Endodermal cell (in vitro differentiated cells): ENCODE measurements at regions not wholly inside any gene's neighbourhood (a gene's known extent, or its start where the extent isn't known, plus 50 kb on each side); places are given as distances from the start of the nearest gene placed in this dataset.

Experiments
- DNase-seq: peaks from one replicate; pipeline ENCODE4 v3.0.0-alpha.2; 2017
- H3K27ac ChIP-seq: 2 replicates; pipeline ENCODE4 v1.5.1; 2013; ENCODE audit warnings: mild to moderate bottlenecking, low read depth, low read length, moderate library complexity
- H3K27me3 ChIP-seq: 2 replicates; pipeline ENCODE4 v1.6.1; 2013; ENCODE audit warnings: mild to moderate bottlenecking, low read length, moderate library complexity; ENCODE audit not compliant: insufficient read depth, control insufficient read depth, poor library complexity, severe bottlenecking
- H3K36me3 ChIP-seq: 2 replicates; pipeline ENCODE4 v1.7.0; 2013; ENCODE audit warnings: mild to moderate bottlenecking, low read length, moderate library complexity; ENCODE audit not compliant: control insufficient read depth, insufficient read depth
- H3K4me1 ChIP-seq: one replicate; pipeline ENCODE4 v1.7.0; 2013; ENCODE audit warnings: low read length; ENCODE audit not compliant: control insufficient read depth, insufficient read depth
- H3K4me3 ChIP-seq: 2 replicates; pipeline ENCODE4 v1.5.1; 2013; ENCODE audit warnings: mild to moderate bottlenecking, low read length, moderate library complexity
- H3K9ac ChIP-seq: 2 replicates; pipeline ENCODE4 v1.6.1; 2013; ENCODE audit warnings: mild to moderate bottlenecking, low read length, moderate library complexity; ENCODE audit not compliant: poor library complexity, severe bottlenecking; ENCODE audit errors: extremely low read depth
- H3K9me3 ChIP-seq: 2 replicates; pipeline ENCODE4 v1.6.1; 2013; ENCODE audit warnings: mild to moderate bottlenecking, low read length, moderate library complexity; ENCODE audit not compliant: control insufficient read depth
- H3K27ac Mint-ChIP-seq: 2 replicates; pipeline ENCODE4 v1.8.0; 2020; ENCODE audit warnings: mixed read lengths
- H3K27me3 Mint-ChIP-seq: 2 replicates; pipeline ENCODE4 v1.8.0; 2021; ENCODE audit warnings: mild to moderate bottlenecking, mixed read lengths; ENCODE audit not compliant: insufficient read depth
- H3K36me3 Mint-ChIP-seq: 2 replicates; pipeline ENCODE4 v1.8.0; 2020; ENCODE audit warnings: low read depth, mixed read lengths
- H3K4me1 Mint-ChIP-seq: 2 replicates; pipeline ENCODE4 v1.8.0; 2020; ENCODE audit warnings: mixed read lengths
- H3K4me3 Mint-ChIP-seq: 2 replicates; pipeline ENCODE4 v1.8.0; 2020; ENCODE audit warnings: mild to moderate bottlenecking, moderate library complexity, mixed read lengths
- H3K9me3 Mint-ChIP-seq: 2 replicates; pipeline ENCODE4 v1.8.0; 2020; ENCODE audit warnings: mild to moderate bottlenecking, mixed read lengths
- WGBS, 2 experiments: methylation state at CpG; one replicate each; pipeline versions ENCODE4 v1.1.5 to v1.1.7; 2013; ENCODE audit warnings: missing lambda C conversion rate in 2 of 2, mixed read lengths in 1 of 2; ENCODE audit not compliant: insufficient coverage in 1 of 2, insufficient read length in 1 of 2; 5-methylcytosine and 5-hydroxymethylcytosine counted together
- TF ChIP-seq, protein P1 (sequence below): fragments of 200-600 bp; sonication (generic); conservative IDR thresholded peaks from 2 replicates; pipeline ENCODE4 v1.5.0; 2021; ENCODE audit warnings: antibody characterized with exemption, mild to moderate bottlenecking

DNA sequence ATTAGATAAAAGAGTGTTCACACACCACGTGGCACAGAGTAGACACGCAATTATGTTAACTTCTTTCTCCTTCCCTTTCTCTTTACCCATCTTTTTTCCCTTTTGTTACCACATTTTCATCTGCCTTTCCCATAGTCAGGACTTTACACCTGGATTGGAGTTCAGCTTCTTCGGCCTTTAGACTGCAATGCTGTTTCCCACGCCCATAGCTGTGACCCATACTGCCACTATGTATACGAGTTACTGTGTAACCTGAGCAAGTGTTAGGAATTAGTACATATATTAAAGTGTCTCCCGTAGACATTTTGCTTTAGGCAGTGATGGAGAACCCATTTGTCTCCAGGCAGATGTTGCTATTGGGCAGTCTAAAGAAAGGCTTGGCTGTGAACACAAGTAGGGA lies 143.6 kb upstream of the SLC28A3 start:
- H3K9ac ChIP-seq: no peak overlapping the region
- no peak for DNase-seq
- Mint-ChIP-seq H3K27ac (no peak overlapping the region), H3K9me3 (no peaks in the 10 kb centered on the region), H3K4me1 (peaks cover 4% of the 10 kb centered on the region), H3K36me3 (no peaks in the 10 kb centered on the region), H3K4me3 (no peak overlapping the region), H3K27me3 (no peaks in the 10 kb centered on the region)
- TF ChIP-seq, protein P1, sequence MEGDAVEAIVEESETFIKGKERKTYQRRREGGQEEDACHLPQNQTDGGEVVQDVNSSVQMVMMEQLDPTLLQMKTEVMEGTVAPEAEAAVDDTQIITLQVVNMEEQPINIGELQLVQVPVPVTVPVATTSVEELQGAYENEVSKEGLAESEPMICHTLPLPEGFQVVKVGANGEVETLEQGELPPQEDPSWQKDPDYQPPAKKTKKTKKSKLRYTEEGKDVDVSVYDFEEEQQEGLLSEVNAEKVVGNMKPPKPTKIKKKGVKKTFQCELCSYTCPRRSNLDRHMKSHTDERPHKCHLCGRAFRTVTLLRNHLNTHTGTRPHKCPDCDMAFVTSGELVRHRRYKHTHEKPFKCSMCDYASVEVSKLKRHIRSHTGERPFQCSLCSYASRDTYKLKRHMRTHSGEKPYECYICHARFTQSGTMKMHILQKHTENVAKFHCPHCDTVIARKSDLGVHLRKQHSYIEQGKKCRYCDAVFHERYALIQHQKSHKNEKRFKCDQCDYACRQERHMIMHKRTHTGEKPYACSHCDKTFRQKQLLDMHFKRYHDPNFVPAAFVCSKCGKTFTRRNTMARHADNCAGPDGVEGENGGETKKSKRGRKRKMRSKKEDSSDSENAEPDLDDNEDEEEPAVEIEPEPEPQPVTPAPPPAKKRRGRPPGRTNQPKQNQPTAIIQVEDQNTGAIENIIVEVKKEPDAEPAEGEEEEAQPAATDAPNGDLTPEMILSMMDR: no peak
- H3K27me3 ChIP-seq: no peaks in the 10 kb centered on the region
- H3K4me1 ChIP-seq: peaks cover 4% of the 10 kb centered on the region
- H3K4me3 ChIP-seq: no peak overlapping the region
- H3K27ac ChIP-seq: no peak overlapping the region
- H3K36me3 ChIP-seq: no peaks in the 10 kb centered on the region
- 91% methylated on average over 4 to 6 of the region's 6 CpGs for WGBS, 2 experiments
- H3K9me3 ChIP-seq: no peaks in the 10 kb centered on the region

DNA sequence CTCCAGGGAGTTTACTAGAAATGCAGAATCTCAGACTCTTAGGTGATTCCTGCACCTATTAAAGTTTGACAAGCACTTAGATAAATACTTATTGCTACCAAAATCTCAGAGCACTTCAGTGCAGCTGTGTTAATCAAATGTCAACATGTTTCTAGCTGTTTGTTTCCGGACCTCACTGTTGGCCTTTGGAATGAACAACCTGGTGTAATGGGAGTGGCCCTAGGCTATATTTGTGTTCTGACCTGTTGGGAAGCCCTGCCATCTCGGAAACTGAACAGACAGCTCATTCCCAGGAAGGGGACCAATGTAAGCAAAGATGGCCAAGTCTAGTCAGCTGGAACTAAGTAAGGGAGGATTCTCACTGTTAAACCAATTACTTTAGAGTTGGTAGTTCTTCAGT lies 145.0 kb upstream of the SLC28A3 start:
- TF ChIP-seq, protein P1: no peak
- H3K9me3 ChIP-seq: no peaks in the 10 kb centered on the region
- H3K4me3 ChIP-seq: no peak overlapping the region
- H3K4me1 Mint-ChIP-seq: peaks cover 4% of the 10 kb centered on the region
- H3K4me3 Mint-ChIP-seq: no peak overlapping the region
- no peak for DNase-seq
- no peaks in the 10 kb centered on the region for H3K27me3 ChIP-seq
- no peak overlapping the region for H3K27ac Mint-ChIP-seq
- WGBS, 2 experiments: 72 to 95% methylated on average over 2 of the region's 2 CpGs
- no peaks in the 10 kb centered on the region for H3K36me3 Mint-ChIP-seq
- no peaks in the 10 kb centered on the region for H3K36me3 ChIP-seq
- H3K9me3 Mint-ChIP-seq: no peaks in the 10 kb centered on the region
- H3K27ac ChIP-seq: no peak overlapping the region
- peaks cover 4% of the 10 kb centered on the region for H3K4me1 ChIP-seq
- no peaks in the 10 kb centered on the region for H3K27me3 Mint-ChIP-seq
- H3K9ac ChIP-seq: no peak overlapping the region

DNA sequence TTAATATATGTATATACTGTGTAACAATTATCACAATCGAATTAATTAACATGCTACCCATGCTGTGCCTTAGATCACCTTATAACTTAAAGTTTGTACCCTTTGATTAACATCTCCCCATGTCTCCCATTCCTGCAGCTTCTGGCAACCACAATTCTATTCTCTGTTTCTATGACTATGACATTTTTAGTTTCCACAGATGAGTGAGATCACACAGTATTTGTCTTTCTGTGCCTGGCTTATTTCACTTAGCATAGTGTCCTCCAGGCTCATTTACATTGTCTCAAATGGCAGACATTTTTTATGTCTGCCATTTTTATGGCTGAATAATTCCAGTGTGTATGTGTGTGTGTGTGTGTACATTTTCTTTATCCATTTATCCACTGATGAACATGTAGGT lies 146.1 kb upstream of the SLC28A3 start:
- Mint-ChIP-seq H3K9me3 (no peaks in the 10 kb centered on the region), H3K27me3 (no peaks in the 10 kb centered on the region), H3K27ac (no peak overlapping the region), H3K4me3 (no peak overlapping the region), H3K36me3 (no peaks in the 10 kb centered on the region), H3K4me1 (peaks cover 4% of the 10 kb centered on the region)
- Histone ChIP-seq H3K4me1 (peaks cover 4% of the 10 kb centered on the region), H3K36me3 (no peaks in the 10 kb centered on the region), H3K4me3 (no peak overlapping the region), H3K27ac (no peak overlapping the region), H3K9me3 (no peaks in the 10 kb centered on the region), H3K9ac (no peak overlapping the region), H3K27me3 (no peaks in the 10 kb centered on the region)
- TF ChIP-seq, protein P1: no peak
- 69 to 83% methylated on average over 1 of the region's 1 CpG for WGBS, 2 experiments
- DNase-seq: no peak
